Karpas-422 (cell line): ENCODE measurements at regions not wholly inside any gene's neighbourhood (a gene's known extent, or its start where the extent isn't known, plus 50 kb on each side); places are given as distances from the start of the nearest gene placed in this dataset.

ENCODE experiments used
- DNase-seq: peaks from one replicate; pipeline ENCODE4 v3.0.0-alpha.2; 2015
- H2AFZ ChIP-seq: fragments of 200-600 bp; sonication (generic); 2 replicates; pipeline ENCODE4 v1.6.1; 2014; ENCODE audit warnings: antibody characterized with exemption, low read length, mixed read lengths
- H3K27ac ChIP-seq: fragments of 200-600 bp; sonication (generic); 2 replicates; pipeline ENCODE4 v1.5.1; 2014; ENCODE audit warnings: mild to moderate bottlenecking, low read length, moderate library complexity
- H3K27me3 ChIP-seq: fragments of 200-600 bp; sonication (generic); 2 replicates; pipeline ENCODE4 v1.6.1; 2014; ENCODE audit warnings: low read length, mixed read lengths
- H3K36me3 ChIP-seq: fragments of 200-600 bp; sonication (generic); 2 replicates; pipeline ENCODE4 v1.6.1; 2014; ENCODE audit warnings: low read length, mixed read lengths; ENCODE audit not compliant: insufficient read depth
- H3K4me1 ChIP-seq: fragments of 200-600 bp; sonication (generic); 2 replicates; pipeline ENCODE4 v1.6.1; 2014; ENCODE audit warnings: mild to moderate bottlenecking, low read length, mixed read lengths
- H3K4me2 ChIP-seq: fragments of 200-600 bp; sonication (generic); 2 replicates; pipeline ENCODE4 v1.6.1; 2014; ENCODE audit warnings: low read length, low read depth, mild to moderate bottlenecking; ENCODE audit not compliant: poor library complexity, severe bottlenecking
- H3K4me3 ChIP-seq: fragments of 200-600 bp; sonication (generic); 2 replicates; pipeline ENCODE4 v1.5.1; 2014; ENCODE audit warnings: mild to moderate bottlenecking, antibody characterized with exemption, low read length, mixed read lengths
- H3K79me2 ChIP-seq: fragments of 200-600 bp; sonication (generic); 2 replicates; pipeline ENCODE4 v1.6.1; 2014; ENCODE audit warnings: mild to moderate bottlenecking, low read length, mixed read lengths
- H3K9ac ChIP-seq: fragments of 200-600 bp; sonication (generic); 2 replicates; pipeline ENCODE4 v1.6.0; 2014; ENCODE audit warnings: low read length
- H3K9me2 ChIP-seq: fragments of 200-600 bp; sonication (generic), shearing (Covaris generic); replicated peaks from 2 replicates; pipeline ENCODE4 v1.6.0; 2014; ENCODE audit warnings: mild to moderate bottlenecking, low read length, moderate library complexity; ENCODE audit not compliant: insufficient read depth
- H3K9me3 ChIP-seq: fragments of 300-700, 200-600 bp; sonication (generic); 2 replicates; pipeline ENCODE4 v1.6.1; 2014; ENCODE audit warnings: low read length, mixed read lengths
- H4K20me1 ChIP-seq: fragments of 200-600 bp; sonication (generic); 2 replicates; pipeline ENCODE4 v1.6.1; 2014; ENCODE audit warnings: mild to moderate bottlenecking, antibody characterized with exemption, low read length, low read depth; ENCODE audit not compliant: insufficient read depth

- Histone ChIP-seq H3K4me3 (no peak overlapping the region), H3K9ac (no peak overlapping the region), H3K4me1 (no peaks in the 10 kb centered on the region), H3K27me3 (no peaks in the 10 kb centered on the region), H3K9me2 (no peaks in the 10 kb centered on the region), H3K36me3 (no peaks in the 10 kb centered on the region), H3K79me2 (no peaks in the 10 kb centered on the region), H3K27ac (no peak overlapping the region), H3K9me3 (no peaks in the 10 kb centered on the region), H3K4me2 (no peak overlapping the region), H2AFZ (no peak overlapping the region), H4K20me1 (no peaks in the 10 kb centered on the region)
- DNase-seq: no peak
Observed at GRCh38 chr2:121031568-121032340, 253.2 kb downstream of the TFCP2L1 start.

GRCh38 chr2:121033461-121033996 lies 251.5 kb downstream of the TFCP2L1 start:
- DNase-seq: no peak
- no peaks in the 10 kb centered on the region for H3K9me2 ChIP-seq
- no peaks in the 10 kb centered on the region for H3K9me3 ChIP-seq
- no peak overlapping the region for H3K27ac ChIP-seq
- no peak overlapping the region for H3K4me3 ChIP-seq
- no peaks in the 10 kb centered on the region for H3K4me1 ChIP-seq
- no peaks in the 10 kb centered on the region for H3K36me3 ChIP-seq
- H2AFZ ChIP-seq: no peak overlapping the region
- no peaks in the 10 kb centered on the region for H3K79me2 ChIP-seq
- no peaks in the 10 kb centered on the region for H4K20me1 ChIP-seq
- no peak overlapping the region for H3K9ac ChIP-seq
- H3K4me2 ChIP-seq: no peak overlapping the region
- H3K27me3 ChIP-seq: no peaks in the 10 kb centered on the region

GRCh38 chr2:121034551-121034950 lies 250.5 kb downstream of the TFCP2L1 start:
- no peaks in the 10 kb centered on the region for H3K9me3 ChIP-seq
- no peak overlapping the region for H3K4me3 ChIP-seq
- H4K20me1 ChIP-seq: no peaks in the 10 kb centered on the region
- H3K4me2 ChIP-seq: no peak overlapping the region
- H2AFZ ChIP-seq: no peak overlapping the region
- H3K27me3 ChIP-seq: no peaks in the 10 kb centered on the region
- no peak overlapping the region for H3K27ac ChIP-seq
- H3K79me2 ChIP-seq: no peaks in the 10 kb centered on the region
- no peak overlapping the region for H3K9ac ChIP-seq
- H3K9me2 ChIP-seq: no peaks in the 10 kb centered on the region
- H3K36me3 ChIP-seq: no peaks in the 10 kb centered on the region
- no peaks in the 10 kb centered on the region for H3K4me1 ChIP-seq
- no peak for DNase-seq

- Histone ChIP-seq H3K4me1 (no peaks in the 10 kb centered on the region), H3K9me2 (no peaks in the 10 kb centered on the region), H3K4me3 (no peak overlapping the region), H3K36me3 (no peaks in the 10 kb centered on the region), H3K4me2 (no peak overlapping the region), H2AFZ (no peak overlapping the region), H4K20me1 (no peaks in the 10 kb centered on the region), H3K27me3 (no peaks in the 10 kb centered on the region), H3K79me2 (no peaks in the 10 kb centered on the region), H3K9ac (no peak overlapping the region), H3K27ac (no peak overlapping the region), H3K9me3 (no peaks in the 10 kb centered on the region)
- DNase-seq: no peak
Observed at GRCh38 chr2:121036226-121036692, 248.7 kb downstream of the TFCP2L1 start.

- no peak for DNase-seq
- Histone ChIP-seq H3K9ac (no peak overlapping the region), H3K27ac (no peak overlapping the region), H3K4me3 (no peak overlapping the region), H3K4me1 (no peaks in the 10 kb centered on the region), H4K20me1 (no peaks in the 10 kb centered on the region), H2AFZ (no peak overlapping the region), H3K9me2 (no peaks in the 10 kb centered on the region), H3K9me3 (no peaks in the 10 kb centered on the region), H3K27me3 (no peaks in the 10 kb centered on the region), H3K4me2 (no peak overlapping the region), H3K79me2 (no peaks in the 10 kb centered on the region), H3K36me3 (no peaks in the 10 kb centered on the region)
Observed at GRCh38 chr2:121037480-121037879, 247.5 kb downstream of the TFCP2L1 start.

GRCh38 chr2:121038031-121038430 lies 247.0 kb downstream of the TFCP2L1 start:
- H3K4me2 ChIP-seq: no peak overlapping the region
- no peak overlapping the region for H3K4me3 ChIP-seq
- no peak overlapping the region for H3K27ac ChIP-seq
- H3K9me3 ChIP-seq: no peaks in the 10 kb centered on the region
- H3K27me3 ChIP-seq: no peaks in the 10 kb centered on the region
- H3K4me1 ChIP-seq: no peaks in the 10 kb centered on the region
- no peaks in the 10 kb centered on the region for H3K9me2 ChIP-seq
- no peaks in the 10 kb centered on the region for H3K36me3 ChIP-seq
- no peak overlapping the region for H3K9ac ChIP-seq
- DNase-seq: no peak
- H4K20me1 ChIP-seq: no peaks in the 10 kb centered on the region
- no peak overlapping the region for H2AFZ ChIP-seq
- H3K79me2 ChIP-seq: no peaks in the 10 kb centered on the region

- Histone ChIP-seq H3K4me2 (no peak overlapping the region), H3K9me3 (no peaks in the 10 kb centered on the region), H3K27me3 (no peaks in the 10 kb centered on the region), H3K79me2 (no peaks in the 10 kb centered on the region), H2AFZ (no peak overlapping the region), H3K4me3 (no peak overlapping the region), H3K4me1 (no peaks in the 10 kb centered on the region), H3K36me3 (no peaks in the 10 kb centered on the region), H3K9me2 (no peaks in the 10 kb centered on the region), H3K9ac (no peak overlapping the region), H3K27ac (no peak overlapping the region), H4K20me1 (no peaks in the 10 kb centered on the region)
- DNase-seq: no peak
Observed at GRCh38 chr2:121038431-121038830, 246.6 kb downstream of the TFCP2L1 start.

GRCh38 chr2:121038891-121039616 lies 245.9 kb downstream of the TFCP2L1 start:
- no peak for DNase-seq
- no peaks in the 10 kb centered on the region for H3K27me3 ChIP-seq
- no peaks in the 10 kb centered on the region for H3K4me1 ChIP-seq
- H3K9ac ChIP-seq: no peak overlapping the region
- no peak overlapping the region for H3K4me2 ChIP-seq
- no peak overlapping the region for H3K27ac ChIP-seq
- H3K79me2 ChIP-seq: no peaks in the 10 kb centered on the region
- no peak overlapping the region for H3K4me3 ChIP-seq
- H3K36me3 ChIP-seq: no peaks in the 10 kb centered on the region
- no peaks in the 10 kb centered on the region for H3K9me3 ChIP-seq
- H2AFZ ChIP-seq: no peak overlapping the region
- no peaks in the 10 kb centered on the region for H4K20me1 ChIP-seq
- H3K9me2 ChIP-seq: no peaks in the 10 kb centered on the region
